ENCODE measurements at regions not wholly inside any gene's neighbourhood (a gene's known extent, or its start where the extent isn't known, plus 50 kb on each side); places are given as distances from the start of the nearest gene placed in this dataset.

GRCh38 chr2:71925268-71926088, 222.2 kb downstream of the CYP26B1 start:
- TF ChIP-seq TAF1 (IDR thresholded peaks at IDR 0.05; ENCODE audit: borderline replicate concordance, insufficient read depth, low read length): no peak
- TF ChIP-seq FOXP2 (optimal IDR thresholded peaks at IDR 0.05; ENCODE audit: borderline replicate concordance, extremely low read depth, extremely low read length, insufficient read depth): no peak
- no peak for TF ChIP-seq SIN3A (IDR thresholded peaks at IDR 0.05; ENCODE audit: borderline replicate concordance, insufficient read depth, low read length)
- TF ChIP-seq, protein P1, sequence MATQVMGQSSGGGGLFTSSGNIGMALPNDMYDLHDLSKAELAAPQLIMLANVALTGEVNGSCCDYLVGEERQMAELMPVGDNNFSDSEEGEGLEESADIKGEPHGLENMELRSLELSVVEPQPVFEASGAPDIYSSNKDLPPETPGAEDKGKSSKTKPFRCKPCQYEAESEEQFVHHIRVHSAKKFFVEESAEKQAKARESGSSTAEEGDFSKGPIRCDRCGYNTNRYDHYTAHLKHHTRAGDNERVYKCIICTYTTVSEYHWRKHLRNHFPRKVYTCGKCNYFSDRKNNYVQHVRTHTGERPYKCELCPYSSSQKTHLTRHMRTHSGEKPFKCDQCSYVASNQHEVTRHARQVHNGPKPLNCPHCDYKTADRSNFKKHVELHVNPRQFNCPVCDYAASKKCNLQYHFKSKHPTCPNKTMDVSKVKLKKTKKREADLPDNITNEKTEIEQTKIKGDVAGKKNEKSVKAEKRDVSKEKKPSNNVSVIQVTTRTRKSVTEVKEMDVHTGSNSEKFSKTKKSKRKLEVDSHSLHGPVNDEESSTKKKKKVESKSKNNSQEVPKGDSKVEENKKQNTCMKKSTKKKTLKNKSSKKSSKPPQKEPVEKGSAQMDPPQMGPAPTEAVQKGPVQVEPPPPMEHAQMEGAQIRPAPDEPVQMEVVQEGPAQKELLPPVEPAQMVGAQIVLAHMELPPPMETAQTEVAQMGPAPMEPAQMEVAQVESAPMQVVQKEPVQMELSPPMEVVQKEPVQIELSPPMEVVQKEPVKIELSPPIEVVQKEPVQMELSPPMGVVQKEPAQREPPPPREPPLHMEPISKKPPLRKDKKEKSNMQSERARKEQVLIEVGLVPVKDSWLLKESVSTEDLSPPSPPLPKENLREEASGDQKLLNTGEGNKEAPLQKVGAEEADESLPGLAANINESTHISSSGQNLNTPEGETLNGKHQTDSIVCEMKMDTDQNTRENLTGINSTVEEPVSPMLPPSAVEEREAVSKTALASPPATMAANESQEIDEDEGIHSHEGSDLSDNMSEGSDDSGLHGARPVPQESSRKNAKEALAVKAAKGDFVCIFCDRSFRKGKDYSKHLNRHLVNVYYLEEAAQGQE (IDR thresholded peaks at IDR 0.05; ENCODE audit: insufficient read depth in 1 of 2, low read depth in 2 of 2, low read length in 2 of 2): no peak

DNA sequence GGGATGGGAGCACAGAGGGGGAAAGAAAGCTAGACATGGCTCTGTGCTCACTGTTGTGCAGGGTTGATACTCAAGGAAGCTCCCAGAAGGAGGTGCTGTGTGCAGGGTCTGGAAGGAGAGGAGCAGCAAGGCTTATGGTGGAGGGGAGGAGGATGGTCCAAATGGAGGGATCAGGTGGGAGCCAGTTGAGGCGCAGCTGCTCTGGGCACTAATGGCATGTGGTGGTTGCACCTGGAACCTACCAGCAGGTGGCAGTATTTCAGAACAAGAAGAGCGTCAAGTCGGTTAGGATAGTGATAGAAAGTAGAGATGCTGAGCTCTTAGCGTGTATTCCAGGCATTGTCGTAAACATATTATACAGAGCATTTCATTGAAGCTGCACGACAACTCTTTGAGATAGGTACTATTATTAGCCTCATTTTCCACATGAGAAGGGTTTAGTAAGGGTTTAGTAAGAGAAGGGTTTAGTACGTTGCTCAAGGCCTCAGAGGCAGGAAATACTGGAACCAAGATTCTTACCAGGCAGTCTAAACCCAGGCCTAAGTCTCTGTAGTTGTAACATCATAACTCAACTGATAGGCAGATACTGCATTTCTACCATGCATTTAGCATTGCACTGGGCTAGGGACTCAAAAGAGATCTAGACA, 223.7 kb downstream of the CYP26B1 start:
- no peak for TF ChIP-seq SIN3A (IDR thresholded peaks at IDR 0.05; ENCODE audit: borderline replicate concordance, insufficient read depth, low read length)
- TF ChIP-seq, protein P1 (IDR thresholded peaks at IDR 0.05; ENCODE audit: insufficient read depth in 1 of 2, low read depth in 2 of 2, low read length in 2 of 2): no peak
- TF ChIP-seq POLR2AphosphoS5 (IDR thresholded peaks at IDR 0.05; ENCODE audit: low read depth, low read length): no peak
- no peak for TF ChIP-seq TAF1 (IDR thresholded peaks at IDR 0.05; ENCODE audit: borderline replicate concordance, insufficient read depth, low read length)
- no peak for TF ChIP-seq FOXP2 (optimal IDR thresholded peaks at IDR 0.05; ENCODE audit: borderline replicate concordance, extremely low read depth, extremely low read length, insufficient read depth)

- no peak for TF ChIP-seq TAF1 (IDR thresholded peaks at IDR 0.05; ENCODE audit: borderline replicate concordance, insufficient read depth, low read length)
- no peak for TF ChIP-seq SIN3A (IDR thresholded peaks at IDR 0.05; ENCODE audit: borderline replicate concordance, insufficient read depth, low read length)
- no peak for TF ChIP-seq POLR2AphosphoS5 (IDR thresholded peaks at IDR 0.05; ENCODE audit: low read depth, low read length)
- TF ChIP-seq FOXP2 (optimal IDR thresholded peaks at IDR 0.05; ENCODE audit: borderline replicate concordance, extremely low read depth, extremely low read length, insufficient read depth): no peak
- TF ChIP-seq, protein P1 (IDR thresholded peaks at IDR 0.05; ENCODE audit: insufficient read depth in 1 of 2, low read depth in 2 of 2, low read length in 2 of 2): no peak
Observed at GRCh38 chr2:71923143-71923525, 224.5 kb downstream of the CYP26B1 start.

DNA sequence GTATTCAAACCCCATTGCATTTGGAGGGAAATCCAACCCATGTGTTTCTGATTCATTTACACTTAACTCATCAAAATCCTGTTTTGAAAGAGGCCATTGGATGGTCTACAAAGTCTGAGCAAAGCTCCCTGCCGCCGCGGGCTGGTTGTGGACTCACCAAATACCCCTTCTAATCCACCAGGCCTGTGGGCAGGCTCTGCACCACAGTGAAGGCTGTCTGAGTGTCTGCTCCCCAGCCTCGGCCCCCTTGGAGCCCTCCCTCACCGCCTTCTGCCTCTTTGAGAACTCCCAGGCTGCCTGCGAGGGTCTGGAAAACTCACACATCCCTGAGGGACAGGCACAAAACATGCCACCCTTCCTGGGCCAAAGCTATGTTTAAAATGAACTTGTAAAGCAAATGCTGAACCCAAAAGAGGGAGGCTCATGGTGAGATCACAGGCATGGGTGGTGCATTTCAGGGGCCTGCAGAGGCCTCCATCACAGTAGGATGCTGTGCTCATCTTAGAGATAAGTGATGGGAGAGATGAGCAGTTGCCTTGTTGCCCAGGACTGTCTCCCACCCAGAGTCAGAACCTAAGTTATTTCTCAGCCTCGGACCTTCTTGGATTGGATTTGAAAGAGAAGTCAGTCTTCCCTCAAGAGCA, 225.0 kb downstream of the CYP26B1 start:
- TF ChIP-seq TAF1 (IDR thresholded peaks at IDR 0.05; ENCODE audit: borderline replicate concordance, insufficient read depth, low read length): no peak
- no peak for TF ChIP-seq FOXP2 (optimal IDR thresholded peaks at IDR 0.05; ENCODE audit: borderline replicate concordance, extremely low read depth, extremely low read length, insufficient read depth)
- no peak for TF ChIP-seq SIN3A (IDR thresholded peaks at IDR 0.05; ENCODE audit: borderline replicate concordance, insufficient read depth, low read length)
- TF ChIP-seq POLR2AphosphoS5 (IDR thresholded peaks at IDR 0.05; ENCODE audit: low read depth, low read length): no peak

DNA sequence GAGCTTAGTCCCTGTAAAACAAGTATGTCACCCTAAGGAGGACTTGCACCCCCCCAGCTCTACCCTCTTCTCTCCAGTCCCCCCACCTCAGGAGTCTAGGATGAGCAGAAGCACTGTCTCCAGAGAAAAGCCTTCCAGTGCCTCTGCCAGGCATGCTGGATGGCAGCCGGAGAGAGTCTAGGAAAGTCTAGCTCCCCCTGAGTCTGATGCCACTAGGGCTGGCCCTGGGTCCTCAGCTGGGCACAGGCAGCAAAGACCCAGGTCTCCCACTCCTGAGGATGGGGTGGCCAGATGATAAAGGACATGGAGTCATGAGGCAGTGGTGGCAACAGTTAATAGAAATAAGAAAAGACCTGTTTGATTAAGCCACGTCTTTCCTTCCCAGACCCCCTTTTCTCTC, 225.6 kb downstream of the CYP26B1 start:
- no peak for TF ChIP-seq POLR2AphosphoS5 (IDR thresholded peaks at IDR 0.05; ENCODE audit: low read depth, low read length)
